ENCODE measurements at regions not wholly inside any gene's neighbourhood (a gene's known extent, or its start where the extent isn't known, plus 50 kb on each side); places are given as distances from the start of the nearest gene placed in this dataset.
"Not testable (repeated sequence)": the region's sequence is repeated elsewhere in the genome, so short reads cannot be mapped to it uniquely, and the experiment has no call there.

- DNase-seq (ENCODE audit: low read depth) = no peak
- H3K4me3 ChIP-seq (ENCODE audit: low read depth, low read length) = no peak overlapping the region
- TF ChIP-seq, protein P1, sequence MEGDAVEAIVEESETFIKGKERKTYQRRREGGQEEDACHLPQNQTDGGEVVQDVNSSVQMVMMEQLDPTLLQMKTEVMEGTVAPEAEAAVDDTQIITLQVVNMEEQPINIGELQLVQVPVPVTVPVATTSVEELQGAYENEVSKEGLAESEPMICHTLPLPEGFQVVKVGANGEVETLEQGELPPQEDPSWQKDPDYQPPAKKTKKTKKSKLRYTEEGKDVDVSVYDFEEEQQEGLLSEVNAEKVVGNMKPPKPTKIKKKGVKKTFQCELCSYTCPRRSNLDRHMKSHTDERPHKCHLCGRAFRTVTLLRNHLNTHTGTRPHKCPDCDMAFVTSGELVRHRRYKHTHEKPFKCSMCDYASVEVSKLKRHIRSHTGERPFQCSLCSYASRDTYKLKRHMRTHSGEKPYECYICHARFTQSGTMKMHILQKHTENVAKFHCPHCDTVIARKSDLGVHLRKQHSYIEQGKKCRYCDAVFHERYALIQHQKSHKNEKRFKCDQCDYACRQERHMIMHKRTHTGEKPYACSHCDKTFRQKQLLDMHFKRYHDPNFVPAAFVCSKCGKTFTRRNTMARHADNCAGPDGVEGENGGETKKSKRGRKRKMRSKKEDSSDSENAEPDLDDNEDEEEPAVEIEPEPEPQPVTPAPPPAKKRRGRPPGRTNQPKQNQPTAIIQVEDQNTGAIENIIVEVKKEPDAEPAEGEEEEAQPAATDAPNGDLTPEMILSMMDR (conservative IDR thresholded peaks at IDR 0.05; ENCODE audit: low read depth, low read length) = no peak
Observed at GRCh38 chr1:24250791-24251190, 63.7 kb upstream of the IFNLR1 start.

- TF ChIP-seq, protein P1 (conservative IDR thresholded peaks at IDR 0.05; ENCODE audit: low read depth, low read length) = no peak
- DNase-seq (ENCODE audit: low read depth) = no peak
- H3K4me3 ChIP-seq (ENCODE audit: low read depth, low read length) = no peak overlapping the region
Observed at GRCh38 chr1:24250224-24250623, 63.1 kb upstream of the IFNLR1 start.

GRCh38 chr1:24248859-24249258, 61.8 kb upstream of the IFNLR1 start:
- TF ChIP-seq, protein P1 (conservative IDR thresholded peaks at IDR 0.05; ENCODE audit: low read depth, low read length) = no peak
- H3K4me3 ChIP-seq (ENCODE audit: low read depth, low read length) = no peak overlapping the region
- DNase-seq (ENCODE audit: low read depth) = no peak

- H3K4me3 ChIP-seq (ENCODE audit: low read depth, low read length); DNase-seq (ENCODE audit: low read depth): not testable (repeated sequence)
Observed at GRCh38 chr1:24247337-24247736, 60.2 kb upstream of the IFNLR1 start.

GRCh38 chr1:24244519-24245268, 57.6 kb upstream of the IFNLR1 start:
- DNase-seq (ENCODE audit: low read depth) = no peak
- TF ChIP-seq, protein P1 (conservative IDR thresholded peaks at IDR 0.05; ENCODE audit: low read depth, low read length) = no peak
- H3K4me3 ChIP-seq (ENCODE audit: low read depth, low read length) = no peak overlapping the region

GRCh38 chr1:24237750-24238395, 50.8 kb upstream of the IFNLR1 start:
- DNase-seq (ENCODE audit: low read depth) = no peak
- TF ChIP-seq, protein P1 (conservative IDR thresholded peaks at IDR 0.05; ENCODE audit: low read depth, low read length) = no peak
- no peak overlapping the region for H3K4me3 ChIP-seq (ENCODE audit: low read depth, low read length)

DNA sequence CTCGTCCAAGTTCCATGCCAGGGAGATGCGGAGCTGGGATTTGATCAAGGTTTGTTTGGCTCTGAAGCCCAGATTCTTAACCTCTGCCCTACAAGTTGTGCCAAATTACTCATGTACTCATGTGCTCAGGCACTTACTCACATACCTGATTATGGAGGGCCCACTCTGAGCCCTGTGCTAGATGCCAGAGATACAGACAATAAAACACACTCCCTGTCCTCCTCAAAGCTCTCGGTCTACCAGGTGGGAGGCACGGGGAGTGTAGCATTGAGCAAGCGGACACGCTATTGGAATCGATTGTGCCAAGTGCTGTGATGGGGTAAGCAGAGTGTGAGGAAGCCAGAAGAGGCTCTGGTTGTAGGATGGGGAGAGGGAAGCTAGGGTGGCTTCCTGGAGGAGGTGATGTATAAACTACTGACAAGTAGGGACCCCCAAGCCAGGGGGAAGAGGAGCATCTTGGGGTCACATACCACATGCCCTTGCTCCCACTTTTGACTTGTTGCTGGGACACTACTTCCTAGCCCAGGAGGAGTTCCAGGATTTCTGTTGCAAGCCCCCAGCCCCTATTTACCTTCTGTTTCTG, 49.8 kb upstream of the IFNLR1 start:
- TF ChIP-seq, protein P1 (conservative IDR thresholded peaks at IDR 0.05; ENCODE audit: low read depth, low read length) = no peak
- no peak overlapping the region for H3K4me3 ChIP-seq (ENCODE audit: low read depth, low read length)
- DNase-seq (ENCODE audit: low read depth) = peak; percentile 88
